Inflammatory macrophage treated with lipopolysaccharide for 4 hours (primary cell): ENCODE measurements at regions not wholly inside any gene's neighbourhood (a gene's known extent, or its start where the extent isn't known, plus 50 kb on each side); places are given as distances from the start of the nearest gene placed in this dataset.

Source experiments
- DNase-seq: peaks from one replicate; pipeline ENCODE4 v3.0.0-alpha.2; 2020

- no peak for DNase-seq
These were observed 52.2 kb upstream of the SPACA1 start for GRCh38 chr6:87995461-87995860.

- DNase-seq = no peak
These were observed 54.3 kb upstream of the SPACA1 start for GRCh38 chr6:87993356-87993755.

- no peak for DNase-seq
These were observed 56.8 kb upstream of the SPACA1 start for GRCh38 chr6:87990871-87991270.

- no peak for DNase-seq
These were observed 65.5 kb upstream of the SPACA1 start for GRCh38 chr6:87982134-87982533.

- DNase-seq = no peak
These were observed 67.9 kb upstream of the SPACA1 start for GRCh38 chr6:87979737-87980136.

- no peak for DNase-seq
These were observed 71.0 kb upstream of the SPACA1 start for GRCh38 chr6:87976616-87977015.

- no peak for DNase-seq
These were observed 72.1 kb upstream of the SPACA1 start for GRCh38 chr6:87975561-87975960.

- no peak for DNase-seq
These were observed 75.4 kb upstream of the SPACA1 start for GRCh38 chr6:87972279-87972678.

GRCh38 chr6:87971605-87972262, 75.9 kb upstream of the SPACA1 start:
- no peak for DNase-seq

- DNase-seq = no peak
These were observed 79.0 kb upstream of the SPACA1 start for GRCh38 chr6:87968435-87969278.

- DNase-seq = no peak
These were observed 81.8 kb upstream of the SPACA1 start for GRCh38 chr6:87965806-87966205.

GRCh38 chr6:87959083-87959482, 88.6 kb upstream of the SPACA1 start:
- DNase-seq = no peak

- DNase-seq = no peak
These were observed 95.9 kb upstream of the SPACA1 start for GRCh38 chr6:87951751-87952150.

- DNase-seq = no peak
These were observed 97.0 kb upstream of the SPACA1 start for GRCh38 chr6:87950614-87951013.

- DNase-seq = no peak
These were observed 98.4 kb upstream of the SPACA1 start for GRCh38 chr6:87949194-87949593.

- no peak for DNase-seq
These were observed 101.0 kb upstream of the SPACA1 start for GRCh38 chr6:87946669-87947068.

- DNase-seq = no peak
These were observed 101.7 kb upstream of the SPACA1 start for GRCh38 chr6:87945966-87946365.

- DNase-seq = no peak
These were observed 102.5 kb upstream of the SPACA1 start for GRCh38 chr6:87945181-87945580.

- no peak for DNase-seq
These were observed 103.1 kb upstream of the SPACA1 start for GRCh38 chr6:87944541-87944954.

- DNase-seq = no peak
These were observed 104.5 kb upstream of the SPACA1 start for GRCh38 chr6:87943191-87943590.

- no peak for DNase-seq
These were observed 105.9 kb upstream of the SPACA1 start for GRCh38 chr6:87941556-87942358.

GRCh38 chr6:87939776-87940175, 107.9 kb upstream of the SPACA1 start:
- no peak for DNase-seq

GRCh38 chr6:87938287-87938686, 109.4 kb upstream of the SPACA1 start:
- DNase-seq = no peak

GRCh38 chr6:87936065-87936464, 111.6 kb upstream of the SPACA1 start:
- DNase-seq = no peak
